Common myeloid progenitor, CD34-positive (primary cell): ENCODE measurements at regions not wholly inside any gene's neighbourhood (a gene's known extent, or its start where the extent isn't known, plus 50 kb on each side); places are given as distances from the start of the nearest gene placed in this dataset.

Experiments
- CTCF ChIA-PET: fragments of 350-600 bp; sonication (Branson Sonifier 250); formaldehyde crosslinking; loops from one replicate; lab custom pipeline; 2021; ENCODE audit warnings: antibody characterized with exemption; lab: Charles Lee
- POLR2A ChIA-PET: fragments of 350-600 bp; sonication (Branson Sonifier 250); formaldehyde crosslinking; loops from one replicate; lab custom pipeline; 2021; ENCODE audit warnings: antibody characterized with exemption; lab: Charles Lee
- DNase-seq, 3 donors: peaks; one replicate each; pipeline versions ENCODE4 v3.0.0 to v3.0.0-alpha.2; 2013
- H3K27ac ChIP-seq, 2 experiments: 1 replicate in 1 of 2; 2 replicates in 1 of 2; pipeline ENCODE4 v1.7.0; 2013; ENCODE audit warnings: inconsistent platforms in 2 of 2, low read length in 2 of 2, mild to moderate bottlenecking in 2 of 2, low read depth in 1 of 2, moderate library complexity in 1 of 2; ENCODE audit not compliant: severe bottlenecking in 2 of 2, insufficient read depth in 1 of 2, poor library complexity in 1 of 2
- H3K27me3 ChIP-seq, 5 experiments: replicated peaks in 2 of 5; 1 replicate in 3 of 5; 2 replicates in 2 of 5; pipeline versions ENCODE4 v1.6.1 to v1.7.0; 2013; ENCODE audit warnings: low read length in 4 of 5, mild to moderate bottlenecking in 2 of 5, moderate library complexity in 2 of 5, inconsistent platforms in 1 of 5; ENCODE audit not compliant: insufficient read depth in 5 of 5, control insufficient read depth in 4 of 5
- H3K36me3 ChIP-seq, 4 experiments: 1 replicate in 2 of 4; 2 replicates in 2 of 4; pipeline versions ENCODE4 v1.6.1 to v1.7.0; 2013; ENCODE audit warnings: low read length in 3 of 4, control low read depth in 1 of 4, mild to moderate bottlenecking in 1 of 4; ENCODE audit not compliant: control insufficient read depth in 4 of 4, insufficient read depth in 4 of 4
- H3K4me1 ChIP-seq, 4 experiments: 1 replicate in 3 of 4; 2 replicates in 1 of 4; pipeline versions ENCODE4 v1.6.1 to v1.7.1; 2013; ENCODE audit warnings: low read length in 3 of 4, mild to moderate bottlenecking in 3 of 4, control low read depth in 1 of 4, inconsistent platforms in 1 of 4, moderate library complexity in 1 of 4; ENCODE audit not compliant: control insufficient read depth in 4 of 4, insufficient read depth in 4 of 4; ENCODE audit errors: control extremely low read depth in 1 of 4
- H3K4me3 ChIP-seq, 7 experiments: 1 replicate in 4 of 7; 2 replicates in 3 of 7; pipeline versions ENCODE4 v1.5.1 to v1.7.0; 2013; ENCODE audit warnings: mild to moderate bottlenecking in 7 of 7, low read length in 6 of 7, moderate library complexity in 6 of 7, inconsistent platforms in 2 of 7, low read depth in 2 of 7, control low read depth in 1 of 7; ENCODE audit not compliant: insufficient read depth in 4 of 7, control insufficient read depth in 1 of 7; ENCODE audit errors: extremely low read depth in 1 of 7
- H3K9me3 ChIP-seq, 5 experiments: 1 replicate in 4 of 5; 2 replicates in 1 of 5; pipeline versions ENCODE4 v1.6.1 to v1.7.1; 2013; ENCODE audit warnings: low read length in 4 of 5, mild to moderate bottlenecking in 2 of 5, inconsistent platforms in 1 of 5, low read depth in 1 of 5, moderate library complexity in 1 of 5; ENCODE audit not compliant: control insufficient read depth in 4 of 5, insufficient read depth in 2 of 5; ENCODE audit errors: control extremely low read depth in 1 of 5
- WGBS: methylation state at CpG from one replicate; pipeline ENCODE4 v1.1.5; 2013; ENCODE audit not compliant: insufficient coverage; 5-methylcytosine and 5-hydroxymethylcytosine counted together

- Histone ChIP-seq H3K27me3 (no peaks in the 10 kb centered on the region), H3K27ac (no peak overlapping the region), H3K9me3 (no peaks in the 10 kb centered on the region), H3K36me3 (no peaks in the 10 kb centered on the region), H3K4me1 (no peaks in the 10 kb centered on the region), H3K4me3 (no peak overlapping the region)
- DNase-seq = no peak
- POLR2A ChIA-PET = no interaction called here
- no CpG with 5 or more reads among the region's 4 CpGs for WGBS
- CTCF ChIA-PET = no interaction called here
Observed at GRCh38 chr15:96818861-96819260, 488.4 kb downstream of the NR2F2 start.

DNA sequence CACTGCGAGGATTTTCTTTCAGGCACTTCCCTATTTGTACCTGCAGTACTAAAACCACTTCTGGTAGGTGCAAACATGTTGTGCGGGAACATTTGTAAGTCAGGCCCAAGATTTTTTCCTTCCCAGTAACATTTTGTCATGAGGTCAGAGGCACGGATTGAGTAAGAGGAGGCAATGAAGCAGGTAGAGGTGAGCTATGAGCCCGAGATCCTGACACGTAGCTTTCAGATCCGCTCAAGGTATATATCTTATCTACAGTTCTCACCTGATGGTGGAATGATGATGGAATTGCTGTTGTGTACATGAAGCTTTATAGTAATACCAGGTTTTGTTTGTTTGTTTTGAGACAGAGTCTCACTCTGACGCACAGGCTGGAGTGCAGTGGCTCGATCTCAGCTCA is 497.5 kb downstream of the NR2F2 start:
- CTCF ChIA-PET = no interaction called here

DNA sequence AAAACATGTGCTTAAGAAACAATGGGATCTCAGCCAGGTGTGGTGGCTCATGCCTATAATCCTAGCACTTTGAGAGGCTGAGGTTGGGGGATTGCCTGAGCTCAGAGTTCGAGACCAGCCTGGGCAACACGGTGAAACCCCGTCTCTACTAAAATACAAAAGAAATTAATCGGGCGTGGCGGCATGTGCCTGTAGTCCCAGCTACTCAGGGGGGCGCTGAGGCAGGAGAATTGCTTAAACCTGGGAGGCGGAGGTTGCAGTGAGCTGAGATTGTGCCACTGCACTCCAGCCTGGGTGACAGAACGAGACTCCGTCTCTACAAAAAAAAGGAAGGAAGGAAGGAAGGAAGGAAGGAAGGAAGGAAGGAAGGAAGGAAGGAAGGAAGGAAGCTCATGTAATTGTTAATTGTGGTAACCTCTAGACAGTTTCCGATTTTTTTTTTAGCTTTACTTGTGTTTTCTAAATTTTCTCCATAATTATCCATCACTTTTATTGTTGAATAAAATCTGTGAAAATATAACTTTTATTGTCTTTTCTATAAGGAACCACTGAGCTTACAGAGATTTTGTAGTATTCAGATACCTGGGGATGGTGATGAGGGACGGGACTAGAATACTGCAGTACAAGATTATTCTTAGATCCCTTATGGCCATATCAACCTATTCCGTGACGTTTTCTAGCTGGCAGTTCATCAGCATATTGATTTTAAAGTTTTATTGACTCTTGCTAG is 506.9 kb downstream of the NR2F2 start:
- 95% methylated on average over 6 of the region's 14 CpGs for WGBS
- Histone ChIP-seq H3K27ac (no peak overlapping the region), H3K4me3 (no peak overlapping the region), H3K27me3 (no peaks in the 10 kb centered on the region), H3K36me3 (no peaks in the 10 kb centered on the region), H3K9me3 (peaks cover 0 to 11% (median 0%) of the 10 kb centered on the region in 5 experiments), H3K4me1 (no peaks in the 10 kb centered on the region)
- ChIA-PET POLR2A (no interaction called here), CTCF (no interaction called here)
- no peak for DNase-seq

More for the DNA sequence above, 497.5 kb downstream of the NR2F2 start:
- no peak for DNase-seq
- no peaks in the 10 kb centered on the region for H3K9me3 ChIP-seq
- no peaks in the 10 kb centered on the region for H3K36me3 ChIP-seq
- H3K27me3 ChIP-seq = no peaks in the 10 kb centered on the region
- WGBS = 83% methylated on average over 6 of the region's 8 CpGs
- H3K4me1 ChIP-seq = no peaks in the 10 kb centered on the region
- H3K27ac ChIP-seq = no peak overlapping the region
- no peak overlapping the region for H3K4me3 ChIP-seq
- POLR2A ChIA-PET = no interaction called here

- Histone ChIP-seq H3K4me1 (no peaks in the 10 kb centered on the region), H3K36me3 (no peaks in the 10 kb centered on the region), H3K4me3 (no peak overlapping the region), H3K27me3 (no peaks in the 10 kb centered on the region), H3K9me3 (peaks cover 0 to 12% (median 0%) of the 10 kb centered on the region in 5 experiments), H3K27ac (no peak overlapping the region)
- ChIA-PET POLR2A (no interaction called here), CTCF (no interaction called here)
- DNase-seq = no peak
Observed at GRCh38 chr15:96838081-96838480, 507.6 kb downstream of the NR2F2 start.

DNA sequence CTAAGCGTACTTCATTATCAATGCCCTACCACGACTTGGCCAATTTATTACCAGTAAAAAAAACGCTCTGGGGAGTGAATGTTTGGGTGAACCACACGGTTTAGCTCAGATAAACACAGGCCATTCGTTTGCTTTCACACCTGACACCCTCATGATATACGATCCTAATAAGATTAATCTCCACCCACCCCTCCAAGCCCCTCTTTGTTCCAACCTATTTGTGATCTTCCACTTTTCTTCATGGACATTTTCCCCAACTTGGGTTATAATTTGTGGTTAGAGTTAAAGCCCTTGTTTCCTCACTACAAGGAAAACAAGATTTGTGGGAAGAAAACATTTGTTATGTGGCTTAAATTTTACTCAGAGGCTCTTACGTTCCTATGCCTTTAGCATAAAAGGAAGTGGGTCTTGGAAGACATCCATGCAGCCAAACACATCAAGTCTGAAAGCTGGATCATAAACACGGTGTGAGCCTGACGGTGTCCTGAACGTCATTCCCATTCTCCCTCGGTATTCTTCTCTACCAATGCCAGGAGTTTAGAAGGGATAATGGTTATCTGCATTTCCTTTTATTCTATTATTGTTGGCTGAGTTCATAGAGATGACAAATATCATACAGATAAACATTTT is 518.9 kb downstream of the NR2F2 start:
- CTCF ChIA-PET = no interaction called here
- 54% methylated on average over 3 of the region's 11 CpGs for WGBS
- POLR2A ChIA-PET = no interaction called here
- Histone ChIP-seq H3K4me3 (no peak overlapping the region), H3K9me3 (no peaks in the 10 kb centered on the region), H3K27me3 (no peaks in the 10 kb centered on the region), H3K4me1 (no peaks in the 10 kb centered on the region), H3K36me3 (no peaks in the 10 kb centered on the region), H3K27ac (no peak overlapping the region)
- no peak for DNase-seq

DNA sequence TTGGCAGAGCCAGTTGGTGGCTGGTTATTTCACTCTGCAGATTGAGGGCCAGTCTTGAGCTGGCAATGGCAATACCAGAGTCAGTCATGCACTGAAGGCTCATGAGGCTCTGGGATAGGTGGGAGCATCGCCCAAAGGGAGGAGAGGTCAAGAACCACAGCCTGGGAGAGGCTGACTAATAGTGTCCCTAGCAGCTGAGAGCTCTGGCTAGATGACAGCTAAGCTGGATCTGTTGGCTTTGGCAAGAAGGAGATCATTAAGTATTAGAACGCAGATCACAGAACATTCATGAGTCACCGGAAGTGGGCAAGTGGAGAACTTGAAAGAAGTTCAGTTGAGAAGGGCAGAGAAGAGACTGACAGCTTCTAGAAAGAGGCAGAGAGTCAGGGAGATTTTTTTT is 521.1 kb downstream of the NR2F2 start:
- no peak for DNase-seq
- ChIA-PET CTCF (no interaction called here), POLR2A (no interaction called here)
- Histone ChIP-seq H3K36me3 (no peaks in the 10 kb centered on the region), H3K4me3 (no peak overlapping the region), H3K9me3 (no peaks in the 10 kb centered on the region), H3K27ac (no peak overlapping the region), H3K27me3 (no peaks in the 10 kb centered on the region), H3K4me1 (no peaks in the 10 kb centered on the region)
- WGBS = 91% methylated on average over 3 of the region's 3 CpGs

- H3K36me3 ChIP-seq = no peaks in the 10 kb centered on the region
- ChIA-PET CTCF (no interaction called here), POLR2A (no interaction called here)
- no peaks in the 10 kb centered on the region for H3K27me3 ChIP-seq
- H3K27ac ChIP-seq = no peak overlapping the region
- DNase-seq = no peak
- no peaks in the 10 kb centered on the region for H3K9me3 ChIP-seq
- H3K4me3 ChIP-seq = no peak overlapping the region
- 93% methylated on average over 9 of the region's 9 CpGs for WGBS
- H3K4me1 ChIP-seq = no peaks in the 10 kb centered on the region
Observed at GRCh38 chr15:96858694-96859093, 528.2 kb downstream of the NR2F2 start.
